ENCODE measurements at regions not wholly inside any gene's neighbourhood (a gene's known extent, or its start where the extent isn't known, plus 50 kb on each side); places are given as distances from the start of the nearest gene placed in this dataset.

GRCh38 chr2:183259921-183260320 is 135.7 kb downstream of the NUP35 start:
- TF ChIP-seq CEBPB (IDR thresholded peaks at IDR 0.05) (no peak), TAF1 (IDR thresholded peaks at IDR 0.05; ENCODE audit: low read depth) (no peak), ZBTB7A (IDR thresholded peaks at IDR 0.05; ENCODE audit: low read depth) (no peak), TCF12 (IDR thresholded peaks at IDR 0.05; ENCODE audit: low read depth) (no peak), EP300 (IDR thresholded peaks at IDR 0.05; ENCODE audit: borderline replicate concordance) (no peak), MAX (IDR thresholded peaks at IDR 0.05) (no peak)
